ENCODE measurements at regions not wholly inside any gene's neighbourhood (a gene's known extent, or its start where the extent isn't known, plus 50 kb on each side); places are given as distances from the start of the nearest gene placed in this dataset.

DNA sequence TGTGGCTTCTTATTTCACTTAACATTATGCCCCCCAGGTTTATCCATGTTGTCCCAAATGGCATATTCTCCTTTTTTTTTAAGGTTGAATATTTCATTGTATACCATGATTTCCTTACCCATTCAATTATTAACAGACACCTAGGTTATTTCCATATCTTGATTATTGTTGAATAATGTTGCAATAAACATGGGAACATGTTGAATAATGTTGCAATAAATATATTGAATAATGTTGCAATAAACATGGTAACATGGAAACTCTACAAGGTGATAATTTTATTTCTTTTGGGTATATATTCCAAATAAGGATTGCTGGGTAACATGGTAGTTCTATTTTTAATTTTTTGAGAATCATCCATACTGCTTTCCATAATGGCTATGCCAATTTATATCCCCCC lies 648.1 kb downstream of the MMUT start:
- TF ChIP-seq, protein P1, sequence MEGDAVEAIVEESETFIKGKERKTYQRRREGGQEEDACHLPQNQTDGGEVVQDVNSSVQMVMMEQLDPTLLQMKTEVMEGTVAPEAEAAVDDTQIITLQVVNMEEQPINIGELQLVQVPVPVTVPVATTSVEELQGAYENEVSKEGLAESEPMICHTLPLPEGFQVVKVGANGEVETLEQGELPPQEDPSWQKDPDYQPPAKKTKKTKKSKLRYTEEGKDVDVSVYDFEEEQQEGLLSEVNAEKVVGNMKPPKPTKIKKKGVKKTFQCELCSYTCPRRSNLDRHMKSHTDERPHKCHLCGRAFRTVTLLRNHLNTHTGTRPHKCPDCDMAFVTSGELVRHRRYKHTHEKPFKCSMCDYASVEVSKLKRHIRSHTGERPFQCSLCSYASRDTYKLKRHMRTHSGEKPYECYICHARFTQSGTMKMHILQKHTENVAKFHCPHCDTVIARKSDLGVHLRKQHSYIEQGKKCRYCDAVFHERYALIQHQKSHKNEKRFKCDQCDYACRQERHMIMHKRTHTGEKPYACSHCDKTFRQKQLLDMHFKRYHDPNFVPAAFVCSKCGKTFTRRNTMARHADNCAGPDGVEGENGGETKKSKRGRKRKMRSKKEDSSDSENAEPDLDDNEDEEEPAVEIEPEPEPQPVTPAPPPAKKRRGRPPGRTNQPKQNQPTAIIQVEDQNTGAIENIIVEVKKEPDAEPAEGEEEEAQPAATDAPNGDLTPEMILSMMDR (IDR thresholded peaks at IDR 0.05): no peak
- no peak for TF ChIP-seq POLR2A (IDR thresholded peaks at IDR 0.05)
- no peak for TF ChIP-seq EP300 (IDR thresholded peaks at IDR 0.05)
